GM19238 (cell line): ENCODE measurements at regions not wholly inside any gene's neighbourhood (a gene's known extent, or its start where the extent isn't known, plus 50 kb on each side); places are given as distances from the start of the nearest gene placed in this dataset.

Source experiments
- DNase-seq: peaks from one replicate; pipeline ENCODE4 v3.0.0; 2011; ENCODE audit warnings: low spot score; ENCODE audit not compliant: insufficient read length

- DNase-seq = no peak
Measured at GRCh38 chr12:88658009-88658408, 77.7 kb upstream of the KITLG start.

GRCh38 chr12:88650715-88651114 is 70.4 kb upstream of the KITLG start:
- no peak for DNase-seq

- DNase-seq = no peak
Measured at GRCh38 chr12:88648625-88649024, 68.4 kb upstream of the KITLG start.

GRCh38 chr12:88646824-88647223 is 66.6 kb upstream of the KITLG start:
- DNase-seq = no peak

- DNase-seq = no peak
Measured at GRCh38 chr12:88645816-88646215, 65.5 kb upstream of the KITLG start.

GRCh38 chr12:88644946-88645702 is 64.9 kb upstream of the KITLG start:
- no peak for DNase-seq

GRCh38 chr12:88643685-88644084 is 63.4 kb upstream of the KITLG start:
- no peak for DNase-seq

GRCh38 chr12:88642675-88643431 is 62.6 kb upstream of the KITLG start:
- no peak for DNase-seq

- DNase-seq = no peak
Measured at GRCh38 chr12:88638966-88639760, 58.9 kb upstream of the KITLG start.

- no peak for DNase-seq
Measured at GRCh38 chr12:88638388-88638787, 58.1 kb upstream of the KITLG start.

- no peak for DNase-seq
Measured at GRCh38 chr12:88634008-88634407, 53.7 kb upstream of the KITLG start.

GRCh38 chr12:88633312-88633711 is 53.0 kb upstream of the KITLG start:
- no peak for DNase-seq

- no peak for DNase-seq
Measured at GRCh38 chr12:88630561-88630960, 50.3 kb upstream of the KITLG start.
